ENCODE measurements at regions not wholly inside any gene's neighbourhood (a gene's known extent, or its start where the extent isn't known, plus 50 kb on each side); places are given as distances from the start of the nearest gene placed in this dataset.

DNA sequence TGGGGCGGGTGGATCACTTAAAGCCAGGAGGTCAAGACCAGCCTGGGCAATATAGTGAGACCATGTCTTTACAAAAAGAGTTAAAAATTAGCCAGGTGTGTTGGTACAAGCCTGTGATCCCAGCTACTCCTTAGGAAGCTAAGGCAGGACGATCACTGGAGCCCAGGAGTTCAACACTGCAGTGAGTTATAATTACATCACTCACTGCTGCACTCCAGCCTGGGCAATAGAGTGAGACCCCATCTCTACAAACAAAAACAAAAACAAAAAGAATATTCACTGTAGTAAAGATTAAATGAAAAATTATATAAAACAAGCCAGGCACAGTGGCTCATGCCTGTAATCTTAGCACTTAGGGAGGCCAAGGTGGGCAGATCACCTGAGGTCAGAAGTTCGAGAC, 1047.6 kb upstream of the AUTS2 start:
- TF ChIP-seq, protein P1, sequence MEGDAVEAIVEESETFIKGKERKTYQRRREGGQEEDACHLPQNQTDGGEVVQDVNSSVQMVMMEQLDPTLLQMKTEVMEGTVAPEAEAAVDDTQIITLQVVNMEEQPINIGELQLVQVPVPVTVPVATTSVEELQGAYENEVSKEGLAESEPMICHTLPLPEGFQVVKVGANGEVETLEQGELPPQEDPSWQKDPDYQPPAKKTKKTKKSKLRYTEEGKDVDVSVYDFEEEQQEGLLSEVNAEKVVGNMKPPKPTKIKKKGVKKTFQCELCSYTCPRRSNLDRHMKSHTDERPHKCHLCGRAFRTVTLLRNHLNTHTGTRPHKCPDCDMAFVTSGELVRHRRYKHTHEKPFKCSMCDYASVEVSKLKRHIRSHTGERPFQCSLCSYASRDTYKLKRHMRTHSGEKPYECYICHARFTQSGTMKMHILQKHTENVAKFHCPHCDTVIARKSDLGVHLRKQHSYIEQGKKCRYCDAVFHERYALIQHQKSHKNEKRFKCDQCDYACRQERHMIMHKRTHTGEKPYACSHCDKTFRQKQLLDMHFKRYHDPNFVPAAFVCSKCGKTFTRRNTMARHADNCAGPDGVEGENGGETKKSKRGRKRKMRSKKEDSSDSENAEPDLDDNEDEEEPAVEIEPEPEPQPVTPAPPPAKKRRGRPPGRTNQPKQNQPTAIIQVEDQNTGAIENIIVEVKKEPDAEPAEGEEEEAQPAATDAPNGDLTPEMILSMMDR (IDR thresholded peaks at IDR 0.05) = no peak
- no peak for TF ChIP-seq POLR2A (IDR thresholded peaks at IDR 0.05)
